Trophoblast cell (in vitro differentiated cells and primary cell): ENCODE measurements at regions not wholly inside any gene's neighbourhood (a gene's known extent, or its start where the extent isn't known, plus 50 kb on each side); places are given as distances from the start of the nearest gene placed in this dataset.

Experiments used
- DNase-seq, 2 donors: peaks; one replicate each; pipeline ENCODE4 v3.0.0-alpha.2; 2016
- H2AFZ ChIP-seq: 2 replicates; pipeline ENCODE4 v1.6.1; 2013; ENCODE audit warnings: low read length, moderate library complexity, mild to moderate bottlenecking; ENCODE audit not compliant: insufficient read depth, poor library complexity
- H2AK5ac ChIP-seq: 2 replicates; pipeline ENCODE4 v1.6.1; 2013; ENCODE audit warnings: mild to moderate bottlenecking, low read length
- H2BK120ac ChIP-seq: 2 replicates; pipeline ENCODE4 v1.6.1; 2013; ENCODE audit warnings: low read length, mild to moderate bottlenecking, moderate library complexity; ENCODE audit not compliant: insufficient read depth, poor library complexity
- H2BK12ac ChIP-seq: 2 replicates; pipeline ENCODE4 v1.6.1; 2013; ENCODE audit warnings: mild to moderate bottlenecking, low read length, moderate library complexity
- H2BK5ac ChIP-seq: 2 replicates; pipeline ENCODE4 v1.6.1; 2013; ENCODE audit warnings: low read length, low read depth, moderate library complexity, mild to moderate bottlenecking; ENCODE audit not compliant: poor library complexity
- H3K14ac ChIP-seq: 2 replicates; pipeline ENCODE4 v1.6.1; 2013; ENCODE audit warnings: mild to moderate bottlenecking, low read length
- H3K18ac ChIP-seq: 2 replicates; pipeline ENCODE4 v1.6.1; 2013; ENCODE audit warnings: mild to moderate bottlenecking, low read length
- H3K23ac ChIP-seq: 2 replicates; pipeline ENCODE4 v1.6.1; 2013; ENCODE audit warnings: low read length
- H3K27ac ChIP-seq: 2 replicates; pipeline ENCODE4 v1.5.1; 2013; ENCODE audit warnings: low read depth, mild to moderate bottlenecking, inconsistent platforms, low read length, moderate library complexity
- H3K27me3 ChIP-seq: 2 replicates; pipeline ENCODE4 v1.6.1; 2013; ENCODE audit warnings: inconsistent platforms, mild to moderate bottlenecking, low read length, moderate library complexity; ENCODE audit not compliant: insufficient read depth
- H3K36me3 ChIP-seq, 2 experiments: 1 replicate in 1 of 2; 2 replicates in 1 of 2; pipeline ENCODE4 v1.6.1; 2013; ENCODE audit warnings: low read length in 2 of 2, mild to moderate bottlenecking in 2 of 2, moderate library complexity in 1 of 2; ENCODE audit not compliant: insufficient read depth in 2 of 2, control insufficient read depth in 1 of 2
- H3K4ac ChIP-seq: 2 replicates; pipeline ENCODE4 v1.6.1; 2013; ENCODE audit warnings: low read depth, mild to moderate bottlenecking, low read length, moderate library complexity
- H3K4me1 ChIP-seq, 2 experiments: 1 replicate in 1 of 2; 2 replicates in 1 of 2; pipeline ENCODE4 v1.6.1; 2013; ENCODE audit warnings: low read length in 2 of 2, mild to moderate bottlenecking in 2 of 2, moderate library complexity in 1 of 2; ENCODE audit not compliant: insufficient read depth in 2 of 2, control insufficient read depth in 1 of 2
- H3K4me2 ChIP-seq: 2 replicates; pipeline ENCODE4 v1.6.1; 2013; ENCODE audit warnings: inconsistent platforms, mild to moderate bottlenecking, low read length, moderate library complexity
- H3K4me3 ChIP-seq: 2 replicates; pipeline ENCODE4 v1.5.1; 2013; ENCODE audit warnings: mild to moderate bottlenecking, low read depth, low read length, inconsistent platforms
- H3K79me1 ChIP-seq: one replicate; pipeline ENCODE4 v1.6.1; 2013; ENCODE audit warnings: low read length
- H3K79me2 ChIP-seq: 2 replicates; pipeline ENCODE4 v1.6.1; 2013; ENCODE audit warnings: low read length, mild to moderate bottlenecking; ENCODE audit not compliant: control insufficient read depth, insufficient read depth, poor library complexity
- H3K9ac ChIP-seq: 2 replicates; pipeline ENCODE4 v1.6.1; 2013; ENCODE audit warnings: mild to moderate bottlenecking, low read length
- H3K9me3 ChIP-seq: 2 replicates; pipeline ENCODE4 v1.6.1; 2013; ENCODE audit warnings: low read depth, mild to moderate bottlenecking, control low read depth, inconsistent platforms, low read length; ENCODE audit not compliant: insufficient read depth
- H4K12ac ChIP-seq: 2 replicates; pipeline ENCODE4 v1.6.1; 2013; ENCODE audit warnings: low read depth, mild to moderate bottlenecking, low read length, moderate library complexity
- H4K8ac ChIP-seq: 2 replicates; pipeline ENCODE4 v1.6.1; 2013; ENCODE audit warnings: low read depth, mild to moderate bottlenecking, low read length, moderate library complexity
- H4K91ac ChIP-seq: one replicate; pipeline ENCODE4 v1.6.1; 2013; ENCODE audit warnings: low read depth, mild to moderate bottlenecking, low read length, moderate library complexity
- WGBS: extraction: QIAGEN DNeasy Blood & Tissue Kit; methylation state at CpG from one replicate; pipeline ENCODE4 v1.1.7; 2013; ENCODE audit warnings: missing lambda C conversion rate; ENCODE audit not compliant: insufficient read length, insufficient coverage; ENCODE audit errors: extremely low coverage; 5-methylcytosine and 5-hydroxymethylcytosine counted together

DNA sequence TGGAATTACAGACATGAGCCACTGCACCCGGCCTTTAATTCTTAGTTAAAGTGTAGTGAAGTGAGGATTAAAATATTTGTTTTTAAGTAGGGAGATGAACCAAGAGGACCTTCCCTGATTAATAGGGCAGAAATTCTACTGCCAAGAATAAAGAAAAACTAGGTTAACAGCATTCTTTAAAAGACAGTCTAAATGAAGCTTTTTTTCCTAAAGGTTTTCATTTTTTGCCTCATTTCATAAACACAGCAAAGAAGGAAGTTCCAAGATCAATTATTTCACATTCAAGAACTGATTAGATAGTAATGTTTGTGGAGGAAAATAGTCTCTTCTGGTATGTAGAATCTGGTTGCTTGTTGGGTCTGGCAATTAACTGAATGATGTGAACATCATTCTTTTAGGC is 112.1 kb upstream of the ARSJ start:
- Histone ChIP-seq H3K14ac (no peak overlapping the region), H2BK120ac (no peak overlapping the region), H3K9ac (no peak overlapping the region), H2AFZ (no peak overlapping the region), H3K4ac (no peak overlapping the region), H3K18ac (no peak overlapping the region), H2AK5ac (no peak overlapping the region), H3K36me3 (no peaks in the 10 kb centered on the region), H3K79me2 (no peaks in the 10 kb centered on the region), H3K79me1 (no peaks in the 10 kb centered on the region), H2BK5ac (no peak overlapping the region), H3K27me3 (no peaks in the 10 kb centered on the region), H3K9me3 (no peaks in the 10 kb centered on the region), H3K27ac (no peak overlapping the region), H3K4me3 (no peak overlapping the region), H3K23ac (no peak overlapping the region), H3K4me1 (no peaks in the 10 kb centered on the region), H2BK12ac (no peak overlapping the region), H4K12ac (no peak overlapping the region), H4K8ac (no peak overlapping the region), H3K4me2 (no peak overlapping the region), H4K91ac (no peak overlapping the region)
- no CpG with 5 or more reads among the region's 1 CpG for WGBS
- DNase-seq, result peak in 1 of 2 donors; percentile 16

DNA sequence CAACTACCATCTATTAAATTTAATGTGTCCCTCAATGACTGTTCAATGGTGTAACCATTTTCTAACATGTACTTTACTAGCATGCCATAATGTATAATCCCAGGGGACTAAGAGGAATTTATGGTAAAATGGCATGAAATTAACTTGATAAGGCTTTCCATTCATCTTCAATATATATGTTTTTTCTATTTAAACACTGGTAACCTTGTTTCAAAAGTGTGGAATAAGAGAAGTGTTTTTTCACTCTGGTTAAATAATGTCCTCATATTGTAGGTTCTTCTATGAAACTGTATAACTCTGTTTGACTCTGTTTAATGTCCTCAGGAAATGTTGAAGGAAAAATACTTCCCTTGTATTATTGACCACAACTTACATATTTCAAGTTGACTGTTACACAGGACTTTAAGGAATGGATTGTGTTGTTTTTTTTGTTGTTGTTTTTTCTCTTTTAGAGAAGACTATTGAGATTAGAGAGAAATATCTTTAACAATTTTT is 113.8 kb upstream of the ARSJ start:
- no peak overlapping the region for H3K9ac ChIP-seq
- H3K4me2 ChIP-seq, result no peak overlapping the region
- H3K4ac ChIP-seq, result no peak overlapping the region
- no peak overlapping the region for H2AFZ ChIP-seq
- no peak for DNase-seq
- no peak overlapping the region for H4K8ac ChIP-seq
- H2BK5ac ChIP-seq, result no peak overlapping the region
- no peak overlapping the region for H3K18ac ChIP-seq
- no peak overlapping the region for H3K23ac ChIP-seq
- no peaks in the 10 kb centered on the region for H3K79me1 ChIP-seq
- H3K27me3 ChIP-seq, result no peaks in the 10 kb centered on the region
- no peaks in the 10 kb centered on the region for H3K4me1 ChIP-seq
- no peaks in the 10 kb centered on the region for H3K79me2 ChIP-seq
- H3K27ac ChIP-seq, result no peak overlapping the region
- H3K9me3 ChIP-seq, result no peaks in the 10 kb centered on the region
- H3K4me3 ChIP-seq, result no peak overlapping the region
- no peak overlapping the region for H2BK12ac ChIP-seq
- H2BK120ac ChIP-seq, result no peak overlapping the region
- no peak overlapping the region for H2AK5ac ChIP-seq
- no peak overlapping the region for H4K12ac ChIP-seq
- H3K14ac ChIP-seq, result no peak overlapping the region
- H3K36me3 ChIP-seq, result no peaks in the 10 kb centered on the region
- no peak overlapping the region for H4K91ac ChIP-seq

DNA sequence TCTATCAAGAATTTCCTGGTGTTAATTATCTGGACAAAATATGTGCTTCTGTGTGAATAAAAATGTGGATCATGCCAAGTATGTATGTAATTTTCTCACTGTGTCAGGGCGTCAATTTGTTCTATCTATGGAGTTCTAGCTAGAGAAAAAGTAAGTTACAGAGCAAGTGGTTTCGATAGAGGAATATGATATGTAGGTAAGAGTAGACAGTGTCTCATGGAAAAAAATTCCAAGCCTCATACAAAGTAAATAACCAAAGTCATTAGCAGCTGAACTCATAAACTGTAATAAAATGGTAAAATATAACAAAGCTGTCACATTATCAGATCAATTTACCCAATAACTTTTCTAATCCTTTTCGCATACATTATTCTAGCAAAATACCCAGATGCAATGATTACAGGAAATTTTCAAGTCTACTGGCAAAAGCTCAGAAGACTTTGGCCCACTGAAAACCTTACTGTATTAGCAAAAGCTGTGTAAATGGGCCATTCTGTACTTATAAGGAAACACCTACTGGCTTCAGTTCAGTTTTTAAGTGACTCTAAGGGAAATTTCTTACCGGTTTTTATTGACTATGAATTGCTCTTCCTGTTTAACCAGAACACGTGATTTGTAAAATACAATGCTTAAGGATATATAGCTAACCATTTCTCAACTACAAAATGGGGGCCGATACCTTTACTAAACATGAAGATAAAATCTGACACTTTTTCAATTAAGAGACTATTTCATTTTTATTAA is 121.0 kb upstream of the ARSJ start:
- no peaks in the 10 kb centered on the region for H3K27me3 ChIP-seq
- H4K8ac ChIP-seq, result no peak overlapping the region
- no peak overlapping the region for H2AK5ac ChIP-seq
- no peaks in the 10 kb centered on the region for H3K9me3 ChIP-seq
- H2BK120ac ChIP-seq, result no peak overlapping the region
- H2BK12ac ChIP-seq, result no peak overlapping the region
- H3K79me2 ChIP-seq, result no peaks in the 10 kb centered on the region
- H3K36me3 ChIP-seq, result no peaks in the 10 kb centered on the region
- H4K91ac ChIP-seq, result no peak overlapping the region
- no peak overlapping the region for H3K4me2 ChIP-seq
- H2BK5ac ChIP-seq, result no peak overlapping the region
- no peak overlapping the region for H3K23ac ChIP-seq
- H3K14ac ChIP-seq, result no peak overlapping the region
- H3K4me1 ChIP-seq, result no peaks in the 10 kb centered on the region
- H3K18ac ChIP-seq, result no peak overlapping the region
- H2AFZ ChIP-seq, result no peak overlapping the region
- H3K4ac ChIP-seq, result no peak overlapping the region
- no CpG with 5 or more reads among the region's 6 CpGs for WGBS
- no peak overlapping the region for H3K27ac ChIP-seq
- no peaks in the 10 kb centered on the region for H3K79me1 ChIP-seq
- no peak for DNase-seq
- no peak overlapping the region for H3K9ac ChIP-seq
- no peak overlapping the region for H4K12ac ChIP-seq
- no peak overlapping the region for H3K4me3 ChIP-seq

DNA sequence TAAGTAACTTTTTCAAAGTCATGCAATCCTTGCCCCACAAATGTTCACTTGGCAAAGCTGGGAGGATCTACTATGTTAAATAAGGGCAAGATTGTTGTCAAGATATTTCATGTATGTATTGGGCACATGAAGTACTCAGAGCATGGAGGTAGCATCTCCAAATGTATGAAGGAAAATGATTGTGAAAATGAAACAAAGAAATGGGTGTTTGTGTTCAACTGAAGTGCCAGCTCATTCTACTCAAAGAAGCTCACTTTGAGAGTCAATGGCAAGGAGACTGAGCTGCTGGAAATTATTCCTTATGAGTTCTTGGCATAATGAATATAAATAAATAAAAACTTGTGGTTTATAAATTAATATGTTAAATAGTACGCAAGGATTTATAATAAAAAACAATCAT is 124.5 kb upstream of the ARSJ start:
- Histone ChIP-seq H3K27me3 (no peaks in the 10 kb centered on the region), H3K4ac (no peak overlapping the region), H3K79me1 (no peaks in the 10 kb centered on the region), H4K12ac (no peak overlapping the region), H3K36me3 (no peaks in the 10 kb centered on the region), H2BK12ac (no peak overlapping the region), H2BK120ac (no peak overlapping the region), H3K18ac (no peak overlapping the region), H3K23ac (no peak overlapping the region), H3K4me1 (no peaks in the 10 kb centered on the region), H4K8ac (no peak overlapping the region), H3K14ac (no peak overlapping the region), H3K79me2 (no peaks in the 10 kb centered on the region), H2AFZ (no peak overlapping the region), H3K4me2 (no peak overlapping the region), H3K27ac (no peak overlapping the region), H3K9ac (no peak overlapping the region), H4K91ac (no peak overlapping the region), H3K4me3 (no peak overlapping the region), H3K9me3 (no peaks in the 10 kb centered on the region), H2BK5ac (no peak overlapping the region), H2AK5ac (no peak overlapping the region)
- WGBS, result no CpG with 5 or more reads among the region's 1 CpG
- DNase-seq, result no peak
